Panc1 (cell line): ENCODE measurements at regions not wholly inside any gene's neighbourhood (a gene's known extent, or its start where the extent isn't known, plus 50 kb on each side); places are given as distances from the start of the nearest gene placed in this dataset.

Experiments used
- ATAC-seq: fragments of 200-7000 bp; cut with Tn5 transposase; 2 replicates; pipeline ENCODE4 v1.9.1; 2020; ENCODE audit warnings: mild to moderate bottlenecking, moderate library complexity
- BruUV-seq: library from RNA; stranded (reverse); fragments of 400-500 nt; replicated peaks from 2 replicates; lab custom pipeline; 2021; lab: Mats Ljungman, UMichigan
- CTCF ChIA-PET: fragments of 300-600 bp; sonication (Branson Sonifier 250); formaldehyde crosslinking; loops from one replicate; lab custom pipeline; 2022; ENCODE audit warnings: antibody characterized with exemption; lab: Charles Lee
- POLR2A ChIA-PET: fragments of 300-600 bp; sonication (Branson Sonifier 250); formaldehyde crosslinking; loops from one replicate; lab custom pipeline; 2022; ENCODE audit warnings: antibody characterized with exemption; lab: Charles Lee
- DNase-seq: peaks from one replicate; pipeline ENCODE4 v3.0.0-alpha.2; 2010; ENCODE audit warnings: low read depth, low spot score
- H3K27ac ChIP-seq: 2 replicates; pipeline ENCODE4 v1.5.1; 2011; ENCODE audit warnings: mild to moderate bottlenecking, low read length, inconsistent platforms
- H3K27me3 ChIP-seq: fragments of 200-500 bp; sonication (Bioruptor generic); 2 replicates; pipeline ENCODE4 v1.6.0; 2014; ENCODE audit warnings: low read length, inconsistent platforms; ENCODE audit not compliant: control insufficient read depth, insufficient read depth
- H3K36me3 ChIP-seq: fragments of 200-500 bp; sonication (Bioruptor generic); 2 replicates; pipeline ENCODE4 v1.5.1; 2014; ENCODE audit warnings: inconsistent platforms, mild to moderate bottlenecking, low read length, moderate library complexity; ENCODE audit not compliant: control insufficient read depth, insufficient read depth
- H3K4me1 ChIP-seq: 2 replicates; pipeline ENCODE4 v1.5.1; 2011; ENCODE audit warnings: inconsistent platforms, mild to moderate bottlenecking, low read length, moderate library complexity; ENCODE audit not compliant: control insufficient read depth, insufficient read depth
- H3K4me3 ChIP-seq, 2 experiments: 2 replicates each; pipeline ENCODE4 v1.5.1; 2011 to 2012; ENCODE audit warnings: low read depth in 2 of 2, low read length in 2 of 2, mild to moderate bottlenecking in 2 of 2, inconsistent platforms in 1 of 2, moderate library complexity in 1 of 2
- H3K9me3 ChIP-seq: fragments of 200-500 bp; sonication (Bioruptor generic); 2 replicates; pipeline ENCODE4 v1.5.1; 2014; ENCODE audit warnings: low read depth, mild to moderate bottlenecking, inconsistent platforms, low read length, moderate library complexity; ENCODE audit not compliant: control insufficient read depth, insufficient read depth
- CTCF ChIP-seq: fragments of 450-650 bp; IDR thresholded peaks from 2 replicates; pipeline ENCODE4 v1.5.1; 2017; ENCODE audit warnings: mild to moderate bottlenecking
- POLR2AphosphoS5 ChIP-seq: IDR thresholded peaks from 2 replicates; pipeline ENCODE4 v1.6.1; 2012; ENCODE audit warnings: mild to moderate bottlenecking, low read depth, low read length, moderate library complexity
- REST ChIP-seq, 2 experiments: IDR thresholded peaks; 2 replicates each; pipeline ENCODE4 v1.6.1; 2011 to 2012; ENCODE audit warnings: low read depth in 2 of 2, control low read depth in 1 of 2, low read length in 1 of 2, mild to moderate bottlenecking in 1 of 2, moderate library complexity in 1 of 2; ENCODE audit not compliant: insufficient read depth in 1 of 2
- SIN3A ChIP-seq: IDR thresholded peaks from 2 replicates; pipeline ENCODE4 v1.6.1; 2012; ENCODE audit warnings: low read depth, mild to moderate bottlenecking, low read length, moderate library complexity, borderline replicate concordance; ENCODE audit not compliant: insufficient read depth
- TCF7L2 ChIP-seq: IDR thresholded peaks from 2 replicates; pipeline ENCODE4 v1.6.1; 2011; ENCODE audit warnings: mild to moderate bottlenecking, low read depth, low read length, inconsistent platforms
- in situ Hi-C: cut with HindIII; loops from 2 replicates; pipeline ENCODE4 v1.10.0; 2016; ENCODE audit warnings: low sequenced_read_pairs, low pct_unique_long_range_greater_than_20kb
- intact Hi-C: fragments of 100-400 bp; cut with micrococcal nuclease; formaldehyde crosslinking; loops from one replicate; pipeline ENCODE4 v1.10.0; 2022; ENCODE audit not compliant: unreplicated experiment

GRCh38 chr20:55668631-55669030 lies 336.7 kb downstream of the CBLN4 start:
- intact Hi-C loops, result no loop called here
- Histone ChIP-seq H3K27ac (no peak overlapping the region), H3K9me3 (no peaks in the 10 kb centered on the region), H3K4me3 (no peak overlapping the region), H3K4me1 (no peaks in the 10 kb centered on the region), H3K27me3 (no peaks in the 10 kb centered on the region), H3K36me3 (no peaks in the 10 kb centered on the region)
- in situ Hi-C loops, result no loop called here
- DNase-seq (no peak), ATAC-seq (no peak)
- TF ChIP-seq SIN3A, result no peak
- no peak for TF ChIP-seq TCF7L2
- TF ChIP-seq REST (IDR thresholded peaks at IDR 0.05; ENCODE audit: insufficient read depth in 1 of 2, low read depth in 2 of 2, low read length in 1 of 2), result no peak
- TF ChIP-seq POLR2AphosphoS5, result no peak
- no peak for TF ChIP-seq CTCF
- no TSS peak for BruUV-seq
- ChIA-PET CTCF (no interaction called here), POLR2A (no interaction called here)

- TF ChIP-seq REST (IDR thresholded peaks at IDR 0.05; ENCODE audit: insufficient read depth in 1 of 2, low read depth in 2 of 2, low read length in 1 of 2), result no peak
- TF ChIP-seq SIN3A, result no peak
- no peak for TF ChIP-seq TCF7L2
- TF ChIP-seq POLR2AphosphoS5, result no peak
- TF ChIP-seq CTCF, result no peak
- ChIA-PET POLR2A (no interaction called here), CTCF (no interaction called here)
- ATAC-seq (no peak), DNase-seq (no peak)
- no peaks in the 10 kb centered on the region for H3K36me3 ChIP-seq
- no peak overlapping the region for H3K4me3 ChIP-seq
- BruUV-seq, result no TSS peak
- H3K27me3 ChIP-seq, result no peaks in the 10 kb centered on the region
- in situ Hi-C loops (no loop called here), intact Hi-C loops (no loop called here)
- no peaks in the 10 kb centered on the region for H3K9me3 ChIP-seq
- no peak overlapping the region for H3K27ac ChIP-seq
- no peaks in the 10 kb centered on the region for H3K4me1 ChIP-seq
Observed at GRCh38 chr20:55667955-55668354, 337.4 kb downstream of the CBLN4 start.
